ENCODE measurements at regions not wholly inside any gene's neighbourhood (a gene's known extent, or its start where the extent isn't known, plus 50 kb on each side); places are given as distances from the start of the nearest gene placed in this dataset.

- Histone ChIP-seq H3K27ac (no peak overlapping the region), H3K4me1 (no peaks in the 10 kb centered on the region), H3K36me3 (ENCODE audit: insufficient read depth in 1 of 2, low read depth in 1 of 2) (no peaks in the 10 kb centered on the region), H3K9me3 (no peaks in the 10 kb centered on the region), H3K27me3 (ENCODE audit: insufficient read depth in 3 of 3, low read length in 2 of 3) (no peaks in the 10 kb centered on the region), H3K4me3 (no peak overlapping the region)
- ATAC-seq: peak in 2 of 4 donors; percentile 24 to 33
- intact Hi-C loops (cut with DNase I): no loop called here
- WGBS, 3 donors: 18 to 22% (median 19%) methylated on average over 14 of the region's 14 CpGs
- no peak for TF ChIP-seq CTCF (IDR thresholded peaks at IDR 0.05)
- peak; percentile 54 to 55 for DNase-seq
Measured at GRCh38 chr1:213724640-213725536, 262.9 kb upstream of the PROX1 start.

- no peak for ATAC-seq
- Histone ChIP-seq H3K4me3 (no peak overlapping the region), H3K9me3 (peaks cover 3% of the 10 kb centered on the region), H3K27me3 (ENCODE audit: insufficient read depth in 3 of 3, low read length in 2 of 3) (no peaks in the 10 kb centered on the region), H3K36me3 (ENCODE audit: insufficient read depth in 1 of 2, low read depth in 1 of 2) (no peaks in the 10 kb centered on the region), H3K4me1 (no peaks in the 10 kb centered on the region), H3K27ac (no peak overlapping the region)
- WGBS, 3 donors: 91 to 94% (median 93%) methylated on average over 20 of the region's 20 CpGs
- no peak for DNase-seq
- no peak for TF ChIP-seq CTCF (IDR thresholded peaks at IDR 0.05)
- intact Hi-C loops (cut with DNase I): no loop called here
Measured at GRCh38 chr1:213727853-213728592, 259.8 kb upstream of the PROX1 start.

- TF ChIP-seq CTCF (IDR thresholded peaks at IDR 0.05): no peak
- intact Hi-C loops (cut with DNase I): no loop called here
- no peak overlapping the region for H3K4me3 ChIP-seq
- ATAC-seq (no peak), DNase-seq (no peak)
- H3K27ac ChIP-seq: no peak overlapping the region
- H3K9me3 ChIP-seq: peaks cover 3% of the 10 kb centered on the region
- WGBS, 3 donors: 86 to 89% (median 87%) methylated on average over 15 of the region's 15 CpGs
- no peaks in the 10 kb centered on the region for H3K36me3 ChIP-seq (ENCODE audit: insufficient read depth in 1 of 2, low read depth in 1 of 2)
- H3K27me3 ChIP-seq (ENCODE audit: insufficient read depth in 3 of 3, low read length in 2 of 3): no peaks in the 10 kb centered on the region
- H3K4me1 ChIP-seq: no peaks in the 10 kb centered on the region
Measured at GRCh38 chr1:213728593-213729536, 258.9 kb upstream of the PROX1 start.

GRCh38 chr1:213733705-213734104 lies 254.1 kb upstream of the PROX1 start:
- no peak for TF ChIP-seq CTCF (IDR thresholded peaks at IDR 0.05)
- peaks cover 3% of the 10 kb centered on the region for H3K9me3 ChIP-seq
- H3K36me3 ChIP-seq (ENCODE audit: insufficient read depth in 1 of 2, low read depth in 1 of 2): no peaks in the 10 kb centered on the region
- intact Hi-C loops (cut with DNase I): no loop called here
- no peak overlapping the region for H3K27ac ChIP-seq
- no peaks in the 10 kb centered on the region for H3K27me3 ChIP-seq (ENCODE audit: insufficient read depth in 3 of 3, low read length in 2 of 3)
- DNase-seq (no peak), ATAC-seq (no peak)
- WGBS, 3 donors: 85 to 96% (median 89%) methylated on average over 1 of the region's 1 CpG
- H3K4me3 ChIP-seq: no peak overlapping the region
- no peaks in the 10 kb centered on the region for H3K4me1 ChIP-seq

All from psoas muscle (tissue), 7 donors.